ENCODE measurements at regions not wholly inside any gene's neighbourhood (a gene's known extent, or its start where the extent isn't known, plus 50 kb on each side); places are given as distances from the start of the nearest gene placed in this dataset.

- TF ChIP-seq CTCF (conservative IDR thresholded peaks at IDR 0.05) (no peak), EZH2 (IDR thresholded peaks at IDR 0.05; ENCODE audit: low read depth) (no peak)
Observed at GRCh38 chr3:178206521-178206920, 329.7 kb upstream of the KCNMB2 start.

All from PC-9 (cell line).